T47D (cell line): ENCODE measurements at regions not wholly inside any gene's neighbourhood (a gene's known extent, or its start where the extent isn't known, plus 50 kb on each side); places are given as distances from the start of the nearest gene placed in this dataset.

Experiments
- DNase-seq, 2 experiments: peaks; one replicate each; pipeline versions ENCODE4 v3.0.0 to v3.0.0-alpha.2; 2011 to 2012; ENCODE audit warnings: low read depth in 1 of 2, low spot score in 1 of 2
- JUND ChIP-seq: IDR thresholded peaks from 2 replicates; pipeline ENCODE4 v1.6.1; 2012; ENCODE audit warnings: low read depth
- in situ Hi-C: cut with HindIII; loops from 2 replicates; pipeline ENCODE4 v1.10.0; 2016; ENCODE audit warnings: low sequenced_read_pairs, low pct_unique_long_range_greater_than_20kb

DNA sequence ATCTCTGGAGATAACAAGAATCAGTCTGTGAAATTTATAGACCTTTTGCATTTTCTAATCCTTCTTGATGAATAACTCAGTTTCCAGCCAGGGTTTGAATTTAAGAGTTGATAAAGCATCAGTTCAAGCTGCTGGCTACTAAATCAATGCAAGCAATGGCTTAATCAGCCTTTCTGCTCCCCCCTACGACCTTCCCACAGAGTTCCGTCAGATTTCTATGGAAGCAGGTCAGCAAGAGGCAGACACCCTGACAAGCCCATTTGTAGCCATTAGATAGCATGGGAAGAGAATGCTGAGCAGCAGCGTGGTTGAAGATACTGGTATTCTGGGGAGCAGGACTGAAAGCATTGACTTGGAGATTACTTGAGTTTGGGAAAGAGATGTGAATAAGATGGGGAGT is 868.1 kb downstream of the KCNJ2 start:
- in situ Hi-C loops: no loop called here

DNA sequence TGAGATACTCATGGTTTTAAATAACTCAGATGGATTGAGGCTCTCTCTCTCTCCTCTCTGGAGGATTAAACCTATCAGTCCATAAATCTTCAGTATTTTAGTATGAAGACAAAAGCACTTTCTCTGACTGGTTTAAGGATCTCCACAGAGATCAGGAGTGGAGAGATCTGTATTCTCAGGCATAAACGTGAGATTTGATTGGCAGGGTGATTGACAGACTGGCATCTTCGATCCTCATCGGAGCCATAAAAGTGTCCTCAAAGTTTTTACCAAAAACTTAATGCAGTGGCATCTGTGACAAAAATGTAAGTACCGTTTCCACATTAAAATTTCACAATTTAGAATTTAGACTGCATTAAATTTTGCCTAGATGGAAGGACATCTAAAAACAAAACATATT is 870.1 kb downstream of the KCNJ2 start:
- in situ Hi-C loops: no loop called here
- DNase-seq: no peak
- TF ChIP-seq JUND: no peak

More for the DNA sequence above, 868.1 kb downstream of the KCNJ2 start:
- TF ChIP-seq JUND: no peak
- no peak for DNase-seq

DNA sequence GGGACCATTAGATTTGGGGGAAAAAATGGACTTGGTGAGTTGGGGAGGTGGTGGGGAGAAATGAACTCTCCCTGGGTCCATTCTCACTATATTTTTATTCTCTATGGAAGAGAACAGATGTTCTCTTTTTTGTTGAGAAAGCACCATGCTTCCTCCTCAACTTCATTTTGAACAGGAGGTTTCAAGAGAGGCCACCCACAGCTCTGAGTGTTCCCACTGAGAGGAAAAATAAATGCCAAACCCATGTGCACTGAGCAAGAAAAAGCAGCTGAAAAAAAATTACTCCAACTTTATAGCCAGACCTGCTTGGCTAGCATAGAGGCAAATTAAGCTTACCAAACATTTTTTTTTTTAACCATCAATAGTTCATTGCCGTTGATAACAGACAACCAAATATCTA is 883.6 kb downstream of the KCNJ2 start:
- in situ Hi-C loops: no loop called here
- no peak for TF ChIP-seq JUND
- no peak for DNase-seq

DNA sequence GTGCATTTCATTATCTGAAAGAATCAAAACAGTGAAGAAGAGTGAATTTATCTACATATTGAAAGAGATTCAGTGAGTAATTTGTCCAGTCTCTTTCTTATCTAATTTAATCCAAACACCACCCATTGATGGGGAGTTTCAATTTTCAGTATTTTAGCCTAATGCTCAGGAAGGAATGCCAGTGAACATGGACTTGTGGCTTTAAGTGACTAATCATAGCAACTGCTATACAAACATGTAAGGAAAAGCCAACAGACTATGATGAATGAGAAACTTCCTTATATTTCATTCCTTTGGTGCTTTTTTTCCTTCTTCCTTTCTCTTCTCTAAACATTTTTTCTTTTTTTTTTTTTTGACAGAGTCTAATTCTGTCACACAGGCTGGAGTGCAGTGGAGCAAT is 885.8 kb downstream of the KCNJ2 start:
- no peak for DNase-seq
- TF ChIP-seq JUND: no peak
- in situ Hi-C loops: no loop called here

DNA sequence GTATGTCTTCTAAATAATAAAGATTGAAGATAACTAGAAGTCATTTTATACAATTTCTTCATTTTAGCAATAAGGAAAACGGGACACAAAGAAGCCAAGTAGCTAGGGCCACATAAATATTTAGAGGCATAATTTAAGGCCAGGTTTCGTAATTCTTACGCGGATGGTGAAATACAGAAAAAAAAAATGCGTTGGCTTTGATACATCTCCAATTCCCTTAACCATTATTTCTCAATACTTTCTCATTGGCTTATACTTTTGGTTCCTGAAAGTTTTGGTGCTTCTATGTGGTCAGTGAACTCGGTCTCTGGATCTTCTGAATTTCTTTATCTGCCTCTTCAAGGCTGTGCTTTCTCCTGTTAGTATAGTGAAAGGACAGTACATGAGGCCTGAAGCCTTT is 888.1 kb downstream of the KCNJ2 start:
- DNase-seq: no peak
- in situ Hi-C loops: no loop called here
- no peak for TF ChIP-seq JUND

DNA sequence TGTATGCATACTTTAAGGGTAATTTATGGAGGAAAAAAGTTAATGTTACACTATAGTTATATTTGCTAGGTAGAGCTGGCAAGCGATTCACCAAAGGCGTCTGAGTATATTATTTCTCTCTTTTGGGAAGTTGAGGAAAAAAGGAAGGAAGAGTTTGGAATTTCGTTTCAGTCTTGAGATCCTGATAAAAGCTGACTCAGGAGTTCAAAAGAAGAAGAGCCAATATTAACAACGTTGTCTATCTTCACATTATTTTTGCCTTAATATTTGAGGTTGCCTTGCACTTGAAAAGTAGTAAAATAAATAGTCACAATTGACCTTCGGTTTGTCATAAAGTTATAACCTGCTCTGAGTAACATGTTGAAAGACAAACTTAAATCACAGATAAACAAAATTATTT is 888.6 kb downstream of the KCNJ2 start:
- in situ Hi-C loops: no loop called here
- DNase-seq: no peak
- no peak for TF ChIP-seq JUND

DNA sequence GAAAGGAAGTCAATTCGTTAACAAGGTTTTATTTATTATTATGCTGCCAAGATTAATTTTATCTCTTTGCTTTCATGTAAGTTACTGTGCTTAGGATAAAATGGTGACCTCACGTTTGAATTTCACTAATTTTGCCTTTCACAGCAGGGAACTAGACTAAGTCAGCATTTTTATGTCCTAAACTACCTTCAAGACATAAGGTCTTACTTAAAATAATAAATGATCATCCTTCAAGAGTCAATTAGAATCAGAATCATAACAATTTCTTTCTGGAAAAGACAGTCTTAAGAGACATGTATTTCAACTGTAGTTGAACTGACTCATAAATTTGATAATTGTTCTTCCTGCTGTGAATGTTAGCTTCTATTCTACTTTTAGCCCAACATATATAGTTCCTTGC is 893.8 kb downstream of the KCNJ2 start:
- DNase-seq: no peak
- TF ChIP-seq JUND: no peak
- in situ Hi-C loops: no loop called here

DNA sequence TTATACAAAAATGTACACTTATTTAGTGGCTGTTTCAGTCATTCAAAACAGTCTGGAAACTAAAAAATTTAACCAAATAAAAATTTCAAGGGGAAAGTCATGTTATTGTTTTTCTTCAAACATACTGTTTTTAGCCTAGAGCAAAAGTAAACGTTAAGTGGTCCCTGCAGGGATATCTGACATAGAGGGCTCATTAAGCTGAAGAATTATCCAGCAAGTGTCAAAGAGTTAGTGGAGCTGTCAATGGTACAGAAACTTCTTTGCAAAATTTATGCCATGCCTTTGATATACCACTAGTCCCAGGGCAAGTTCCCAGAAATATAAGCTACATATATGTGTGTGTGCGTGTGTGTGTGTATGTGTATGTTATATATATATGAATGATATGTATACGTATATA is 894.2 kb downstream of the KCNJ2 start:
- no peak for DNase-seq
- no peak for TF ChIP-seq JUND
- in situ Hi-C loops: no loop called here

DNA sequence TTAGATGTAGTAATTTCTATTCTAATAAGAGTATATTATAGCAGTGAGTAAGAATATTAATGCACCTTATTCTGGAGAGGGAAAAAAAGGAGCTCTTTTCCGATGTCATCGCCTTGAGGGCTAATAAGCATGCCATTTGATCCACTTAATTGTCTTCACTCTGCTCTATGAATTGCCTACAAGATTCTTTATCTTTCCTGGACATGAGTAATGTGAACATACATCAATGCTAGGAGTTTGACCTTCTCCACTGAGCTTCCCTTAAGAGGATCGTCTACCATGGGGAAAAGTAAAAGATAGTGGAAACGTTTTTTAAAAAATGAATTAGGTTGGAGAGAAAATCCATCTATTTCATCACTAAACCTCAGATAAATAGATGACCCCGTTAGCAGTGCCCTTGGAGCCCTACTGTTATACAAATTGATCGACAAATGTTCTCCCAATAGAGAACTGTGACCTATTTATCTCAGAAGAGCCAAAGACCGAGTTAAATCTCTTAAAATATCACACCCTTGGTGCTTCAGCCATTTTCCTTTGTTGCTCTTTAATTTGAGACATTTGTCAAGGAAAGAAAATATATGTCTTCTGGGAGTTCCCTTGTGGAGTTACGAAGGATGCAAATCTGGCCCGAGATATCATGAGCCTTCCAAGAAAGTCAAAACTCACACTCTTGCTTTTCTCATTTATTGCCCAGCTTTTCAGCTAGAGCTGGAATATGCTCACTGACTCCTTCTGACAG is 898.5 kb downstream of the KCNJ2 start:
- TF ChIP-seq JUND: no peak
- DNase-seq: no peak
- in situ Hi-C loops: no loop called here

DNA sequence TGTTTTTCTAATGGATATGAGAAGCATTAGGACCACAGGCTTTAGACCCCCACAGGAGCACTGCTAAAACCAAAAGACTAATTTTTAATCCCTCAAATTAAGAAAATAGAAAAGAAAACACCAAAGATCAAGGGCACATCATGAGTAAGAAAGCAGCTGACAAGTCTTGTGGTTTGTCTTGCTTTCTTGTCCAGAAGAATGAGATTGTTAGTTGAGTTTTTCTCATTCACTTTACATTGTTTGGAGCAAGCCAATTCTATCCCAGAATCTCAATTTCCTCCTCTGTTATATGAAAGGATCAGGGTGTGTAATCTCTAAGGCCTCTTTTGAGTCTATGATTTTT is 899.0 kb downstream of the KCNJ2 start:
- TF ChIP-seq JUND: no peak
- in situ Hi-C loops: no loop called here
- no peak for DNase-seq

DNA sequence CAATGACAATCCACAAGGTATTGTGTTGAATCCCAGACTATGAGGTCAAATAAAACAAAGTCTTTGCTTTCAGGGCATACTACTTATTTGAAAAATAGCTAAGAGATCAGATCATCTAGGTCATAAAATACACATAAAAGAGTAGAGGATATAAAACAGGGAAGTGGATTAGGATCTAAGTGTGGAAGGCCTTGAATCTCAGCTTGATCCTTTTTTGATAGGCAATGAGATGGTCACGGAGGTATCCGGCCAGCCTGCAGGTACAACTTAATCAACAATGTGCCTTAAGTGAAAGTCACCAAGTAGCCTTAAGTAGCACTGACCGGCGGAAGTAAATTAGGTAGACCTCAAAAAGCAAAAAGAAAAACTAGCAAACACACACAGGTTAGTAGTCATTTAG is 901.7 kb downstream of the KCNJ2 start:
- TF ChIP-seq JUND: no peak
- in situ Hi-C loops: no loop called here
- no peak for DNase-seq

DNA sequence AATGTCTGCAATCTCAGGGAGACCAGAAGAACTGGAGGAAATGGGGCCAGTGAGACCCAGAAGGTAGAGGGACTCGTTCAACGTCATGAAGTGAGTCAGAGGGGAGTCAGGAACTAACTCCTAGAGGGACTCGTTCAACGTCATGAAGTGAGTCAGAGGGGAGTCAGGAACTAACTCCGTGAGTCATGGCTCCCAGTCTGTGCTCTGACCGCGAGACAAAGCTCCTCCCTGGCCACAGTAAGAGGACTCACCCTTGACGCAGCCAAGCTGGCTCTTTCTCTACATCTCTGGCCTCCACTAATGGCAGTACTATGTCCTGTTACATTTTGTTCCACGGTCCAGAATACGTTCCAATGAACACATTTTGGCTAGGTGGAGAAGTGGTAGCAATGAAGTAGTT is 902.5 kb downstream of the KCNJ2 start:
- in situ Hi-C loops: no loop called here
- no peak for TF ChIP-seq JUND
- no peak for DNase-seq

DNA sequence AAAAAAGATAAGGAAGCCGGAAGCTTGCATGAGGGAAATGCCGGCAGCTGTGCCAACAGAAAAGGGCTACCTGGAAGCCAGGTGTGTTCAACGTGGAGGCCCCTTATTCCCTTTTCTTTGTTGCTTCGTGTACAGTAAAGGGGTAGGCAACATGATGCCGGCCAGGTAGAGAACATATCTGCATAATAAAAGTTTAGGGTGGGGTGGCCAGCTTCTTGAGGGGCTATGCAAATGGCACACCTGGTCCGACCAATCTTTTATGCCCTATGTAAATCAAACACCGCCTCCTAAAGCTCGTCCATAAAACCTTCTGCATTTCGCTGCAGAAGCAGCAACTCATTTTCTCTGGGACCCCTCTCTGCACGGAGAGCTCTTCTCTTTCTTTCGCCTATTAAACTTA is 911.6 kb downstream of the KCNJ2 start:
- TF ChIP-seq JUND: no peak
- in situ Hi-C loops: no loop called here
- DNase-seq: no peak

DNA sequence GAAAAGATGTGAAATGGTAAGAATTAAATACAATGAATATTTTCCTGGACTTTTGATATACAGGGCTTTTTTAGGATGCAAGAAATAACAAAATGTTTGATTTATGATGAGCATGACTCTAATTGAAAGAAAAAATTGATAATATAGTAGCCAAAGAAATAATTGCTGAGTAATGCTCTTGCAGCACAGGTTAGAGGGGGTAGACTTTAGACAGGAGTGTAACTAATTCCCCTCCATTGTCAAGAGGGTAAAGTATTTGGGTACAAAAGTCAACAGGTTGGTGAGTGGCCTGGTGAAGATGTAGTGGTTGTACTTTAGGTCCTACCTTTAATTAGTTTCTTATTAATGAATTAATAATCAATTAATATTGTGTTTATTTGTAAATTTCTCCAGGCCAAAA is 912.3 kb downstream of the KCNJ2 start:
- in situ Hi-C loops: no loop called here
- TF ChIP-seq JUND: no peak

More for the DNA sequence above, 912.3 kb downstream of the KCNJ2 start:
- no peak for DNase-seq
